Mucosa of descending colon (tissue), 3 donors: ENCODE measurements at regions not wholly inside any gene's neighbourhood (a gene's known extent, or its start where the extent isn't known, plus 50 kb on each side); places are given as distances from the start of the nearest gene placed in this dataset.
A peak's percentile ranks its signal among the peaks of the same experiment; 100 is the strongest.

ENCODE experiments used
- ATAC-seq: fragments of 200-7000 bp; cut with Tn5 transposase; one replicate; pipeline ENCODE4 v1.9.1; 2020; ENCODE audit warnings: mild to moderate bottlenecking, moderate library complexity
- DNase-seq, 3 donors: peaks; one replicate each; pipeline ENCODE4 v3.0.0-alpha.2; 2020
- H3K36me3 ChIP-seq: fragments of 200-600 bp; one replicate; pipeline ENCODE4 v1.8.0; 2021; ENCODE audit warnings: low read depth, mild to moderate bottlenecking
- H3K4me1 ChIP-seq: fragments of 200-600 bp; one replicate; pipeline ENCODE4 v1.8.0; 2021; ENCODE audit warnings: low read depth, mild to moderate bottlenecking
- H3K4me3 ChIP-seq: fragments of 200-600 bp; one replicate; pipeline ENCODE4 v1.8.0; 2021; ENCODE audit warnings: mild to moderate bottlenecking
- H3K9me3 ChIP-seq: fragments of 200-600 bp; one replicate; pipeline ENCODE4 v1.8.0; 2021; ENCODE audit warnings: mild to moderate bottlenecking
- CTCF ChIP-seq: fragments of 200-600 bp; IDR thresholded peaks from one replicate; pipeline ENCODE4 v1.8.0; 2022; ENCODE audit warnings: antibody characterized with exemption, mild to moderate bottlenecking
- intact Hi-C, 2 donors: fragments of 100-400 bp; cut with DNase I in 1 of 2; cut with micrococcal nuclease in 1 of 2; formaldehyde crosslinking; loops; one replicate each; pipeline versions ENCODE4 v1.11.0 to v1.11.1; 2022; cut with DNase I, micrococcal nuclease
- donor health status: DM: no; HTN: no; CAD: no; lungs with moderate emphysema.
- donor health status: DM: no; HTN: no; CAD: no.
- donor health status: DM: no; HTN: yes; CAD: no.

GRCh38 chr7:47083476-47084250, 498.2 kb downstream of the TNS3 start:
- TF ChIP-seq CTCF, result no peak
- Histone ChIP-seq H3K36me3 (no peaks in the 10 kb centered on the region), H3K9me3 (no peaks in the 10 kb centered on the region), H3K4me3 (no peak overlapping the region), H3K4me1 (no peaks in the 10 kb centered on the region)
- ATAC-seq (no peak), DNase-seq (no peak)
- intact Hi-C loops, result loop anchor here in 1 of 2 donors (10.0 kb wide), 1 partner anchor 1159 kb away; the partner anchor contains the start of gene IGFBP3

GRCh38 chr7:47080816-47081215, 501.1 kb downstream of the TNS3 start:
- no peak for TF ChIP-seq CTCF
- Histone ChIP-seq H3K4me3 (no peak overlapping the region), H3K4me1 (no peaks in the 10 kb centered on the region), H3K9me3 (no peaks in the 10 kb centered on the region), H3K36me3 (no peaks in the 10 kb centered on the region)
- DNase-seq (peak in 1 of 3 donors; percentile 18), ATAC-seq (peak; percentile 10)
- intact Hi-C loops, result loop anchor here in 1 of 2 donors (10.0 kb wide), 1 partner anchor 1156 kb away; the partner anchor contains the start of gene IGFBP3

- H3K4me1 ChIP-seq, result no peaks in the 10 kb centered on the region
- H3K9me3 ChIP-seq, result no peaks in the 10 kb centered on the region
- ATAC-seq (no peak), DNase-seq (no peak)
- H3K36me3 ChIP-seq, result no peaks in the 10 kb centered on the region
- TF ChIP-seq CTCF, result no peak
- intact Hi-C loops, result no loop called here
- no peak overlapping the region for H3K4me3 ChIP-seq
Measured at GRCh38 chr7:47078241-47078640, 503.7 kb downstream of the TNS3 start.

GRCh38 chr7:47074702-47075153, 507.2 kb downstream of the TNS3 start:
- Histone ChIP-seq H3K4me3 (no peak overlapping the region), H3K4me1 (no peaks in the 10 kb centered on the region), H3K36me3 (no peaks in the 10 kb centered on the region), H3K9me3 (no peaks in the 10 kb centered on the region)
- no peak for DNase-seq
- no peak for ATAC-seq
- intact Hi-C loops, result no loop called here
- TF ChIP-seq CTCF, result no peak

GRCh38 chr7:47073284-47073683, 508.6 kb downstream of the TNS3 start:
- no peaks in the 10 kb centered on the region for H3K9me3 ChIP-seq
- H3K4me3 ChIP-seq, result no peak overlapping the region
- H3K36me3 ChIP-seq, result no peaks in the 10 kb centered on the region
- intact Hi-C loops, result no loop called here
- no peaks in the 10 kb centered on the region for H3K4me1 ChIP-seq
- DNase-seq (no peak), ATAC-seq (no peak)
- no peak for TF ChIP-seq CTCF
